Epithelial cell of esophagus (primary cell): ENCODE measurements at regions not wholly inside any gene's neighbourhood (a gene's known extent, or its start where the extent isn't known, plus 50 kb on each side); places are given as distances from the start of the nearest gene placed in this dataset.

ENCODE experiments used
- DNase-seq: peaks from one replicate; pipeline ENCODE4 v3.0.0; 2010; ENCODE audit warnings: low read depth
- H3K4me3 ChIP-seq: 2 replicates; pipeline ENCODE4 v1.5.1; 2011; ENCODE audit warnings: mild to moderate bottlenecking, low read length, control low read depth
- CTCF ChIP-seq: IDR thresholded peaks from 2 replicates; pipeline ENCODE4 v1.5.1; 2011; ENCODE audit warnings: low read depth, mild to moderate bottlenecking, low read length, control low read depth, inconsistent platforms; ENCODE audit not compliant: insufficient read depth; ENCODE audit errors: missing control alignments

GRCh38 chr12:72133497-72134055, 138.6 kb upstream of the TRHDE start:
- H3K4me3 ChIP-seq, result no peak overlapping the region
- TF ChIP-seq CTCF, result peak; percentile 15

GRCh38 chr12:72134246-72135020, 137.7 kb upstream of the TRHDE start:
- H3K4me3 ChIP-seq, result no peak overlapping the region
- no peak for DNase-seq
- no peak for TF ChIP-seq CTCF

More at GRCh38 chr12:72133497-72134055, 138.6 kb upstream of the TRHDE start:
- DNase-seq, result no peak

GRCh38 chr12:72135021-72135301, 137.2 kb upstream of the TRHDE start:
- DNase-seq, result no peak
- no peak for TF ChIP-seq CTCF
- H3K4me3 ChIP-seq, result no peak overlapping the region

- H3K4me3 ChIP-seq, result no peak overlapping the region
- no peak for TF ChIP-seq CTCF
- no peak for DNase-seq
These were observed 135.4 kb upstream of the TRHDE start for GRCh38 chr12:72136792-72137191.

GRCh38 chr12:72139411-72139810, 132.8 kb upstream of the TRHDE start:
- DNase-seq, result no peak
- H3K4me3 ChIP-seq, result no peak overlapping the region
- no peak for TF ChIP-seq CTCF

GRCh38 chr12:72141381-72141780, 130.8 kb upstream of the TRHDE start:
- DNase-seq, result no peak
- H3K4me3 ChIP-seq, result no peak overlapping the region
- TF ChIP-seq CTCF, result no peak

GRCh38 chr12:72144553-72144952, 127.6 kb upstream of the TRHDE start:
- no peak overlapping the region for H3K4me3 ChIP-seq
- DNase-seq, result no peak
- no peak for TF ChIP-seq CTCF
